Ovary (tissue), 7 donors: ENCODE measurements at regions not wholly inside any gene's neighbourhood (a gene's known extent, or its start where the extent isn't known, plus 50 kb on each side); places are given as distances from the start of the nearest gene placed in this dataset.

Experiments used
- DNase-seq, 5 donors: peaks; one replicate each; pipeline ENCODE4 v3.0.0-alpha.2; 2019 to 2020
- H3K27ac ChIP-seq, 2 donors: fragments of 200-600 bp; one replicate each; pipeline versions ENCODE4 v1.5.1 to v1.8.0; 2019 to 2022
- H3K27me3 ChIP-seq: fragments of 200-600 bp; one replicate; pipeline ENCODE4 v1.8.0; 2022
- H3K36me3 ChIP-seq: fragments of 200-600 bp; sonication (generic); one replicate; pipeline ENCODE4 v1.5.1; 2019
- H3K4me1 ChIP-seq: one replicate; pipeline ENCODE4 v1.8.1; 2013; ENCODE audit warnings: mild to moderate bottlenecking, moderate library complexity; ENCODE audit not compliant: insufficient read depth
- H3K4me3 ChIP-seq: fragments of 200-600 bp; sonication (generic); one replicate; pipeline ENCODE4 v1.5.1; 2017
- H3K9me3 ChIP-seq, 2 donors: fragments of 200-600 bp in 1 of 2; sonication (generic) in 1 of 2; one replicate each; pipeline versions ENCODE4 v1.5.1 to v1.8.1; 2013 to 2019; ENCODE audit warnings: mild to moderate bottlenecking in 1 of 2, moderate library complexity in 1 of 2
- EP300 ChIP-seq: sonication (generic); formaldehyde crosslinking; IDR thresholded peaks from one replicate; pipeline ENCODE4 v1.6.1; 2017; ENCODE audit warnings: antibody characterized with exemption
- POLR2A ChIP-seq: fragments of 450-650 bp; IDR thresholded peaks from one replicate; pipeline ENCODE4 v1.6.1; 2017; ENCODE audit warnings: antibody characterized with exemption, mild to moderate bottlenecking, moderate library complexity
- WGBS, 3 donors: extraction: QIAGEN DNeasy Blood & Tissue Kit in 1 of 3; methylation state at CpG; one replicate each; pipeline versions ENCODE4 v1.1.5 to v1.1.7; 2013 to 2017; 5-methylcytosine and 5-hydroxymethylcytosine counted together
- intact Hi-C, 4 donors: fragments of 100-400 bp; cut with DNase I; formaldehyde crosslinking; loops; one replicate each; pipeline versions ENCODE4 v1.11.0 to v1.15.1; 2022 to 2023
- TF ChIP-seq, protein P1 (sequence below), 3 donors: fragments of 450-650 bp in 2 of 3; fragments of 200-600 bp in 1 of 3; IDR thresholded peaks; one replicate each; pipeline versions ENCODE4 v1.5.1 to v1.8.0; 2016 to 2022; ENCODE audit warnings: antibody characterized with exemption in 3 of 3, mild to moderate bottlenecking in 1 of 3
- donor health status: DM: no; HTN: no; CAD: no; lungs with moderate emphysema.
- donor health status: DM: no; HTN: no; CAD: no.
- donor health status: Bipolar disorder and iron deficiency.
- donor health status: DM: no; HTN: no; CAD: no.
- donor health status: DM: yes; HTN: yes; CAD: no.

DNA sequence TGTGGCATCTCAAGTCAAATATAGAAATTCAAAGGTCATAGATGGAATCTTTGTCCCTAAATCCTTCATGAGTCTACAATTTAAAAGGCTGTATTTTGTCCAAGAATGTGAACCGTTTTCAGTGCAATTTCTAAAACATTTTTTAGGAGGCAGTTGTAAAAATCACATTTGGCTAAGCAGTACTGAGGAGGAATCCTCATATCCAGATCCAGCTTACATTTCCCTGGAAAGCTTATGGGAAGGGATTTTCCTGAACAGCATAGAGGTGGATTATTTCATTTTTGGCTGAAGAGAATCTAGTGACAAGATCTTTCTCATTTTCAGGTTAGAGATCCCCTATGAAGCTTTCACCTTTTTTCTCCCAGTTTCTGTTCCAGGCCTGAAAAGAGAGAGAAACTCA lies 178.4 kb downstream of the POLR2M start:
- intact Hi-C loops, result loop anchor here in 1 of 4 donors (10.0 kb wide), 1 partner anchor 170 kb away; no protein-coding TSS in a partner anchor
- Histone ChIP-seq H3K27me3 (no peaks in the 10 kb centered on the region), H3K36me3 (no peaks in the 10 kb centered on the region), H3K27ac (no peak overlapping the region), H3K4me1 (peaks cover 7% of the 10 kb centered on the region), H3K9me3 (no peaks in the 10 kb centered on the region), H3K4me3 (no peak overlapping the region)
- no peak for DNase-seq
- TF ChIP-seq, protein P1, sequence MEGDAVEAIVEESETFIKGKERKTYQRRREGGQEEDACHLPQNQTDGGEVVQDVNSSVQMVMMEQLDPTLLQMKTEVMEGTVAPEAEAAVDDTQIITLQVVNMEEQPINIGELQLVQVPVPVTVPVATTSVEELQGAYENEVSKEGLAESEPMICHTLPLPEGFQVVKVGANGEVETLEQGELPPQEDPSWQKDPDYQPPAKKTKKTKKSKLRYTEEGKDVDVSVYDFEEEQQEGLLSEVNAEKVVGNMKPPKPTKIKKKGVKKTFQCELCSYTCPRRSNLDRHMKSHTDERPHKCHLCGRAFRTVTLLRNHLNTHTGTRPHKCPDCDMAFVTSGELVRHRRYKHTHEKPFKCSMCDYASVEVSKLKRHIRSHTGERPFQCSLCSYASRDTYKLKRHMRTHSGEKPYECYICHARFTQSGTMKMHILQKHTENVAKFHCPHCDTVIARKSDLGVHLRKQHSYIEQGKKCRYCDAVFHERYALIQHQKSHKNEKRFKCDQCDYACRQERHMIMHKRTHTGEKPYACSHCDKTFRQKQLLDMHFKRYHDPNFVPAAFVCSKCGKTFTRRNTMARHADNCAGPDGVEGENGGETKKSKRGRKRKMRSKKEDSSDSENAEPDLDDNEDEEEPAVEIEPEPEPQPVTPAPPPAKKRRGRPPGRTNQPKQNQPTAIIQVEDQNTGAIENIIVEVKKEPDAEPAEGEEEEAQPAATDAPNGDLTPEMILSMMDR (IDR thresholded peaks at IDR 0.05), result no peak
- TF ChIP-seq EP300, result no peak
- no peak for TF ChIP-seq POLR2A
- WGBS, 3 donors, result 6 to 30% (median 13%) methylated on average over 1 of the region's 1 CpG

DNA sequence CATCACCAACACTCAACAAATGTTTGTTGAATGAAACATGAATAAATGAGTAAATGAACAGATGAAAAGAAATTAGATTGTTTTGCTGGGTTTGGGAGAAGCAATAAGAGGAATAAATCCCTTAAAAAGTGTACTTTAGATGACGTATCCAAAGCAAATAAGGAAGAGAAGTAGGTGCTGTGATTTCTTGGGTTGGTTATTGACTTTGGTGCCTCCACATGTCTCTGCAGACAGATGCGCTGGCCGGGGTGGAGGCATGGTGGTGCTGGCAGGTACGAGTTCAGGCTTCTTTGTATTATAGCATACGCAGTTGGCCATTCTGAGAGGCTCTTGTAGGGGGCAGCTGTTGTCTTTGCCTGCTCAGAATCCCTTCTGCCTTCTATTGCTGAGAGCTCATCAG lies 178.9 kb downstream of the POLR2M start:
- Histone ChIP-seq H3K36me3 (no peaks in the 10 kb centered on the region), H3K4me3 (no peak overlapping the region), H3K9me3 (no peaks in the 10 kb centered on the region), H3K4me1 (peaks cover 7% of the 10 kb centered on the region), H3K27ac (no peak overlapping the region), H3K27me3 (no peaks in the 10 kb centered on the region)
- WGBS, 3 donors, result 97 to 99% (median 98%) methylated on average over 5 of the region's 5 CpGs
- TF ChIP-seq, protein P1 (IDR thresholded peaks at IDR 0.05), result no peak
- TF ChIP-seq EP300 (no peak), POLR2A (no peak)
- intact Hi-C loops, result loop anchor here in 1 of 4 donors (10.0 kb wide), 1 partner anchor 169 kb away; no protein-coding TSS in a partner anchor
- no peak for DNase-seq

DNA sequence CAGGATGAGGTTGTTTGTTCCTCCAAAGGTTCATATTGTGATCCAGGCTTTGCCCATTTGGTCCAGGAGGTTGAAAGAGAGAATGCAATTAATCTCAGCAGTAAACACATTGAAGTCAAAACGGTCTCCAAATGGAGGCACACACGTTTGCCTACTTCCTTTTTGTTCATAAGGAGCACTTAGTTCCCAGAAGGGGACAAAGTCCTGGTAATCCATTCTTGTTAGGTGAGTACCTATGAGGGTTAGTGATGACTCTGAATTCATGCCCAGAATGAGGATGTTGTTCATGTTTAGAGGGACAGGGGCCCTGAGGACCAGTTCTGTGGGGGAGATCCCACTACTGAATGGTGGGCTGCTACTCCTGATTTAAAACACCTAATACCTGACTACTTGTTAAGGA lies 177.7 kb downstream of the ALDH1A2 start:
- TF ChIP-seq EP300 (no peak), POLR2A (no peak)
- TF ChIP-seq, protein P1 (IDR thresholded peaks at IDR 0.05), result no peak
- Histone ChIP-seq H3K4me3 (no peak overlapping the region), H3K9me3 (no peaks in the 10 kb centered on the region), H3K27ac (no peak overlapping the region), H3K36me3 (no peaks in the 10 kb centered on the region), H3K4me1 (peaks cover 4% of the 10 kb centered on the region), H3K27me3 (no peaks in the 10 kb centered on the region)
- WGBS, 3 donors, result 79 to 85% (median 80%) methylated on average over 2 of the region's 2 CpGs
- intact Hi-C loops, result loop anchor here in 1 of 4 donors (10.0 kb wide), 1 partner anchor 167 kb away; no protein-coding TSS in a partner anchor
- DNase-seq, result no peak

DNA sequence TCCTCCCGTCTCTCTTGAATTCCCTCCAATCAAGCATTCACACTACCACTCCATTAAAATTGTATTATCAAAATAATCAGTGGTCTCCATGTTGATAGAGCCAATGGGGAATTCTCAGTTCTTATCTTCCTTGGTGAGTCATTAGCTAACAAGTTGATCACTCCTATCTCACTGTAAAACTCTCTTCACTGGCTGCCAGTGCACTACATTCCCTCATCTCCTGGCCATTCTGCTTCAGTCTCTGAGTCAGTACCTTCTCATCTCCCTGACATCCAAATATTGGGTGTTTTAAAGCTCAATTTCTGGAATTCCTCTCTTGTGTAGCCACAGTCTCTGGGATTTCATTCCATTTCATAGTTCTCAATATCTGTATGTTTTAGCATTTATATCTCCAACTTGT lies 175.2 kb downstream of the ALDH1A2 start:
- intact Hi-C loops, result no loop called here

More for the DNA sequence above, 175.2 kb downstream of the ALDH1A2 start:
- no peaks in the 10 kb centered on the region for H3K9me3 ChIP-seq
- WGBS, 3 donors, result 55 to 83% (median 71%) methylated on average over 1 of the region's 1 CpG
- H3K27ac ChIP-seq, result no peak overlapping the region
- no peak for DNase-seq
- H3K27me3 ChIP-seq, result no peaks in the 10 kb centered on the region
- H3K4me1 ChIP-seq, result no peaks in the 10 kb centered on the region
- no peak overlapping the region for H3K4me3 ChIP-seq
- TF ChIP-seq EP300 (no peak), POLR2A (no peak)
- TF ChIP-seq, protein P1 (IDR thresholded peaks at IDR 0.05), result no peak
- H3K36me3 ChIP-seq, result no peaks in the 10 kb centered on the region
